MV-4-11 (cell line): ENCODE measurements at regions not wholly inside any gene's neighbourhood (a gene's known extent, or its start where the extent isn't known, plus 50 kb on each side); places are given as distances from the start of the nearest gene placed in this dataset.

Experiments used
- DNase-seq: peaks from one replicate; lab custom pipeline; 2025; lab: John Stamatoyannopoulos, UW

DNA sequence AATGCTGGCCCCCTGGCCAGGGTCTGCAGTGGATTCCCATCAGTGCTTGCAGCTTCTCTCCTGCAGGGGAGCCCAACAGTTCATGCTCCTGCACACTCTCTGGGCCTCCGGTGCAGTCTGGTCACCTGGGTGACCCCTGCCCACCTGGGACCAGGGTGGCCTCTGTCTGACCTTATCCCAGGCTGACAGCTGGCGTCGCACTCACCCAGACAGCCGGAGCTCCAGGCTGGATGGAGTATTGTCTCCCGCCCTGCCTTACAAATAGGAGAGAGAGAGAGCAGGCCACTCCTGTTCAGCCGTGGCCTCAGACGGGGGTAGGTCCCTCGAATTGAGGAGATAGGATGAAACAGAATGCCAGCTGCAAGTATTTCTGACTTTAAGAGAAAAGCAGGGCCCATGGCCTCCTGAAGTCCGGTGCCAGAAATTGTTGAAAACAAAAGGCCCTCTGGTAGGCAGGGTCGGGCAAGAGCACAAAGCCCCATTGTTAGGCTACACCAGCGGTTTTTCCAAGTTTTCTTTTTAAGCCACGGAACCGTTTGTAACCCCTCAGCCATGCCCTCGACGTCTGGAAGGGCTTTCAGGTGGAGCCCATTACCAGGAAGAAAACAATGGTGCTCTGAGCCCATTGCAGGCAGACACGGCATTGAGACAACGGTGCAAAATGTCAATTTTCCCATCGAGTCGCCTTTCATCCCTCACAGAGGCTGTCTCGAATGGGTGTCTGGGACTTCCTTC, 258.4 kb downstream of the BCL11A start:
- no peak for DNase-seq

- DNase-seq, result no peak
Observed at GRCh38 chr2:60292242-60292641, 261.2 kb downstream of the BCL11A start.

- no peak for DNase-seq
Observed at GRCh38 chr2:60290509-60290908, 262.9 kb downstream of the BCL11A start.

DNA sequence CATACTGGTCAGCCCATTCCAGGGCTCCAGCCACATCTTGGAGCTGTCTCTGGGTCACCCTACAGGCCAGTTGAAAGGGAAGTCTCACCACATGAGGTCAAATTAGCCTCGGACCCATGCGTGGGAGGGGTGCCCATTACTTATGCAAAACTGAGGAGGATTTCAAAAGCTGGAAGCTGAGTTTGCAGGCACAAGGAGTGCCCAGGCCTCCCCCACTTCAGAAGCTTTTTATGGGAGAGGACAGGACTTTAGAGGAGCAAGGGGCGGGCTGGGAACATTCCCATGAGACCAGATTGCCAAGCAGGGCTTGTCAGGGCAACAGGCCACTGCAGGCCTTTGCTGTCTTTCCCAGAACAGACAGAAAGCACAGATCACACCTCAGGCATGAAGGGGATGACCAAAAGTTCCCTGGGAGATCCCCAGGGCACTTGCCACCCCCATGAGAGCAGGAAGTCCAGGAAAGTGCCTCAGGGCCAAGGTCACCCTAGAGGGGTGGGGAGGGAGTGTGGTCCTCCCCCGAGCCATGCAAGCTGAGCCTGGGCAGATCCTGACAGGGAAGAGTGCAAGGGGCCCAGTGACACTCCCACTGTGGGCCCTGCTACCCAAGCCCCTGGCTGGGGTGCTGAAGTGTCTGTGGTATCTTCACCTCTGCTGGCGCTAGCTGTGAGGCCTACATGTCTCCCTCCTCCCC, 267.7 kb downstream of the BCL11A start:
- DNase-seq, result no peak

GRCh38 chr2:60283626-60284025, 269.8 kb downstream of the BCL11A start:
- DNase-seq, result no peak

- DNase-seq, result no peak
Observed at GRCh38 chr2:60282886-60283285, 270.6 kb downstream of the BCL11A start.

DNA sequence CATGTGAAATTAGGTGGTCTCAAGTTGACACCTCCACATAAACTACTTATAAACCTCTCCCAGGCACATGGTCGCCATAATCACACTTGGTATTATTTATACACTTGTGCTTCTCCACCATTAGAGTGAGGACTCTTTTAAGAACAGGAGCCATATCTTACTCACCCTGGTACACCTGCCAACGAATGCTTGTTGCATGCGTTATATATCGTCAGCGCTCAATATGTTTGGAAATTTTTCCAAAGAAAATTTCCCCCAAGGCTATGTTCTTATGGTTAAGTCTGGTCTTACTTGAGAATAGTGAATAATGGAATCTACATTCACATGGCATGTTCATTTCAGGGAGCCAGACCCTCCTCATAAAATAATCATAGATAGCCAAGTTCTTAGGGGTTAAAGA, 271.7 kb downstream of the BCL11A start:
- no peak for DNase-seq

DNA sequence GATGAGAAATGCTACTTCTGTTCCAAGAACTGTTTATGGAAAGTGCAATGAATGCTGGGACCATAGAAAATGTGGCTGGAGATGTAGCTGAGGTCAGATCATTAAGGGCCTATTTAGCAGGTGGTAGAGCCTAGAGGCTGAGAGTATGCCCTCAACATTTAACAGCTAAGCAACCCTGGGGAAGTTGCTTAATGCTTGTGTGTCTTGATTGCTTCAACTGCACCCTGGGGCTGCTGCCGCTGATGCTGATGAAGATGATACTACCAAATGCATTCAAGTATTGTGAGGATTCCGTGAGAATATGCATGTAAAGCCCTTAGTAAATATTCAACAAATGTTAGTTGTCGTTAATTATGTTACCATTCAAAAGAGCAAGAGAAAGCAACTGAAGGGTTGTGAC, 273.2 kb downstream of the BCL11A start:
- DNase-seq, result peak; percentile 24

GRCh38 chr2:60278906-60279305, 274.5 kb downstream of the BCL11A start:
- DNase-seq, result no peak

- DNase-seq, result no peak
Observed at GRCh38 chr2:60275958-60276357, 277.5 kb downstream of the BCL11A start.

DNA sequence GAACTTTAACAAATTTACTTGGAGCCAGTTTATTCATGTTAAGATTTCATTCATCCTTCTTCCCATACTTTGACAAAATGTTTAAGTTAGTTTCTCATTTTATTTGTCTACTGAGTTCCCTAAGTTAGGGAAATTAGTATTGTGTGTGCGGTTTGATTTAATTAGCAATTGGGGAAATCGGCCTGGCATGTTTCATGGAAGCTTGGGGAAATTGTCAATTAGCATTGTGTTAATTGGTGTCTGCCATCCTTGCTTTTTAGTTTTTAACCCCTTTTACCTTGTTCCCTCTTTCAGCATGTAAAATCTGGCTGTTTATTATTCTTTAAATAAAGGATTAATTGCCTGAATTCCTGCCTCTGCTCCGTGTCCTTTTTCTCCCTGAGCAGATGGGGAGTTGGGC, 279.6 kb downstream of the BCL11A start:
- no peak for DNase-seq

- no peak for DNase-seq
Observed at GRCh38 chr2:60271713-60272112, 281.7 kb downstream of the BCL11A start.

DNA sequence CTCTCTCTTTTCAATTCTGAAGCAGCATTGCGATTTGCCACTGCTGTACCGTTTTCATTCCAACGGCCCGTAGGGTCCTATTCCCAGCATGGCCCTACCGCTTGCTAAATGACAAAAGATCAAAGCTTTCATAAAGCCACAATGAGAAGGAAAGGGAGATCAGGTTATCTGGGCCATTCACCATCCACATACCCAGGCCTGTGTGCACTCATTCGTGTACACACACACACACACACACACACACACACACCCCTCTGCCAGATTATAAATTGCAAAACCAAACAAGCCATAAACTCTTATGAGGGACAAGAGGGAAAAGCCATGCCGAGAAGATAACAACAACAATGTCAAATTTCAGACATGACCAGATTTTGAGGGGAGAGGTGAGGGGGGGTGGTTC, 282.3 kb downstream of the BCL11A start:
- DNase-seq, result no peak

- peak; percentile 8 for DNase-seq
Observed at GRCh38 chr2:60268661-60269060, 284.8 kb downstream of the BCL11A start.

GRCh38 chr2:60268032-60268431, 285.4 kb downstream of the BCL11A start:
- no peak for DNase-seq

DNA sequence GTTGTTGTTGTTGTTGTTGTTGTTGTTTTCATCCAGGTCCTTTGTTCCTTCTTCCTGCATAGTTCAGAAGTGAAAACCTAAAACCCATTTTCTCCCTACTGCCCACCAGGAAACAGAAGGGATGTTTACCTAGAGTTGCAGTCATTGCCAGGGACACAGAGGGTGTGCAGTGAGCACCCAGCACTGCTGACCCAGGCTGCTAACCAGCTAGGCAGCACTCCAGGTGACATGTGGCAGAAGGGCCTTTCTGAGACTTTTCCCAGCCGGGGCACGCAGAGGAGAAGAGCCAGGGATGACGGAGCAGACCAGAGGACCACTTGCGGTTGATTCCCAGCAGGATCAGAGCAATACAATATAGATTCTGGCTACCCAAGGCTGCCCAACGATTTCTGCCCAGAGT, 286.3 kb downstream of the BCL11A start:
- DNase-seq, result no peak

DNA sequence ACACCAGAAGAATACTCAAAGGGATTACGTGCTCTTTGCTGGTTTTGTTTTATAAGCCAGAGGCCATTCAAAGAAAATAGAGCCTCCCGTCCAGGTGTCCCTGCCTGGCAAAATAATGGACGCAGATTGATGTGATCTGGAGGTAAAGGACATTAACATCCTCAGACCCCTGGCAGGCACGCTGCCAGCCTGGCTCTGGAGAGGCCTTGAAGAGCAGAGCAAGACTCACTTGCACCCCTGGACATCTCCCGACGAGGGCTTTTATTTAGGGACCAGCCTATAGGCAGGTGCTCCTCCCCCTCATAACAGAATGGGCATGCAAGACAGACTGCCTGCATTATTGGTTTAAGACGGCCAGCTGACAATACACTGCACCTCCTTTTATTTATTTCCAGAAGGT, 291.3 kb downstream of the BCL11A start:
- DNase-seq, result no peak

- peak; percentile 40 for DNase-seq
Observed at GRCh38 chr2:60260639-60261296, 292.7 kb downstream of the BCL11A start.

GRCh38 chr2:60259781-60260180, 293.7 kb downstream of the BCL11A start:
- no peak for DNase-seq

DNA sequence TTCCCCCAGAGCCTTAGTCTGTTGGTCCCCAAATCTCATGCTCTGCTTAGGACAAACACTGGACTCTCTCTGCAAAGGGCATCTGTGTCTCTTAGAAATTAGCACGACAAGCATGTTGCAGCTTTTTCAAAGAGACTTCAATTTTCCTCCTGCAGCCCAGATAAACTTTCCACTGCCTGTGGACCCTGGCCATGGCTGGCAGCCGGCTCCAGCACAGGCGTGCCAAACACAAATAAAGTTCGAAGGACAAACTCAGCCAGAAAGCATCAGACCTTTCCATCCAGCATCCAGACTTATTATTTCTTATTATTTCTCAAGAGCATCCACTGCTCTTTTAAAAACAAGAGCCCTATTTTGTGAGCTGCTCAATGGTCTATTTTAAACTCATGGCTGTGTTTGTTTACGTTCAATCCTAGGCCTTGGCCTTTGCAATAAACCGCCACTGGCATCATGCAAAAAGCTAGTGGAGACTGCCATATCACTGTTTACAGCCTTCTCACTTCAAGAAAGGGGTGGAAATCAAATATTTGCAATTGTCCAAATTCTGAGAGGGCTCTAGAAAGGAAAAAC, 300.8 kb downstream of the BCL11A start:
- DNase-seq, result no peak

DNA sequence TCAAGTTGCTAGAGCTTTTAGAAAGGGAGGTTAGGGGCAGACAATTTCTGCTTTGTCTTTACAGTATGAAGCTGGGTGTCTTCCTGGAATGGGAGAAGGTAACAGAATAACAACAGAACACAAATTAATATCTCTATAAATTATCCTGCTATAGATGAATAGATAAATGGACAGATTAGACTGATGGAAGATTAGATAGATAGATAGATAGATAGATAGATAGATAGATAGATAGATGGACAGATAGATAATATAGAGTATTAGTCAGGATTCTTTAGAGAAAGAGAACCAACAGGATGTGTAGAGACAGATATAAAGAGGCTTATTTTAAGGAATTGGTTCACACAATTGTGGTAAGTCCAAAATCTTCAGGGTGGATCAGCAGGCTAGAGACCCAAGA, 302.2 kb downstream of the BCL11A start:
- no peak for DNase-seq

GRCh38 chr2:60249879-60250278, 303.6 kb downstream of the BCL11A start:
- DNase-seq, result no peak

GRCh38 chr2:60247471-60247870, 306.0 kb downstream of the BCL11A start:
- DNase-seq, result no peak
